ENCODE measurements at regions not wholly inside any gene's neighbourhood (a gene's known extent, or its start where the extent isn't known, plus 50 kb on each side); places are given as distances from the start of the nearest gene placed in this dataset.

- no peak for TF ChIP-seq CTCF (IDR thresholded peaks at IDR 0.05; ENCODE audit: poor library complexity, severe bottlenecking)
- TF ChIP-seq EZH2 (IDR thresholded peaks at IDR 0.05; ENCODE audit: borderline replicate concordance, insufficient read depth, low read length, poor library complexity, severe bottlenecking) = no peak
- TF ChIP-seq POLR2AphosphoS5 (IDR thresholded peaks at IDR 0.05) = no peak
- no peak for TF ChIP-seq REST (IDR thresholded peaks at IDR 0.05; ENCODE audit: borderline replicate concordance)
- no peak for TF ChIP-seq EP300 (conservative IDR thresholded peaks at IDR 0.05; ENCODE audit: poor library complexity, severe bottlenecking)
- no peak for TF ChIP-seq TAF1 (IDR thresholded peaks at IDR 0.05; ENCODE audit: low read depth)
- no peak for TF ChIP-seq MXI1 (conservative IDR thresholded peaks at IDR 0.05; ENCODE audit: poor library complexity, severe bottlenecking)
These were observed 89.9 kb upstream of the IPO9 start for GRCh38 chr1:201739080-201739479.
